ENCODE measurements at regions not wholly inside any gene's neighbourhood (a gene's known extent, or its start where the extent isn't known, plus 50 kb on each side); places are given as distances from the start of the nearest gene placed in this dataset.
"Not testable (repeated sequence)": the region's sequence is repeated elsewhere in the genome, so short reads cannot be mapped to it uniquely, and the experiment has no call there.

DNA sequence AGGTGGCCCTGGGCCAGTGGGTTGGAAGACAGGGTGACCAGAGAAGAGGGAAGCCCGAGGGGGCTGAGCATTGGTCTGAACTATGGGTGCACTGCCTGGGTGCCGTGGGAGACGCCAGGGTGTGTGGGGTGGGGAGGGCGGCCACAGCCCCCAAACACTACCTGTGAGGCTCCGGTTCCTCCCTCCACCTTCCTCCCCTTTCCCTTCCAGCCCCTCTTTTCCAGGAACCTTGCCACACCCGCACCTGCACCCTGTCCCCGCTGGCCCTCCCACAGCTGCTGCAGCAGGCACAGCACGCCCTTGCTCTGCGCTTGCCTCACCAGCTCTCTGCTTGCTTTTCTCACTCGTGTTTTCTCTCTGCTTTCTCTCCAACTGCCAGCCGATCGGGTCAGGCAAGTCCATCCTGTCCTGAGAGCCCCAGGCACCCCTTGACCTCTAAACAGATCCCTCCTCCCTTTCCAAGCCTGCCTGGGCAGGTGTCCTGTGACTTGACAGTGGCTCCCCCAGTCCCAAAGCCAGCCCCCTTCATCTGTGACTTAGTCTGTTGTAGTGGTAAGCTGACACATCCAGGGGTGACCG lies 193.7 kb downstream of the MSX2 start:
- TF ChIP-seq, protein P1, sequence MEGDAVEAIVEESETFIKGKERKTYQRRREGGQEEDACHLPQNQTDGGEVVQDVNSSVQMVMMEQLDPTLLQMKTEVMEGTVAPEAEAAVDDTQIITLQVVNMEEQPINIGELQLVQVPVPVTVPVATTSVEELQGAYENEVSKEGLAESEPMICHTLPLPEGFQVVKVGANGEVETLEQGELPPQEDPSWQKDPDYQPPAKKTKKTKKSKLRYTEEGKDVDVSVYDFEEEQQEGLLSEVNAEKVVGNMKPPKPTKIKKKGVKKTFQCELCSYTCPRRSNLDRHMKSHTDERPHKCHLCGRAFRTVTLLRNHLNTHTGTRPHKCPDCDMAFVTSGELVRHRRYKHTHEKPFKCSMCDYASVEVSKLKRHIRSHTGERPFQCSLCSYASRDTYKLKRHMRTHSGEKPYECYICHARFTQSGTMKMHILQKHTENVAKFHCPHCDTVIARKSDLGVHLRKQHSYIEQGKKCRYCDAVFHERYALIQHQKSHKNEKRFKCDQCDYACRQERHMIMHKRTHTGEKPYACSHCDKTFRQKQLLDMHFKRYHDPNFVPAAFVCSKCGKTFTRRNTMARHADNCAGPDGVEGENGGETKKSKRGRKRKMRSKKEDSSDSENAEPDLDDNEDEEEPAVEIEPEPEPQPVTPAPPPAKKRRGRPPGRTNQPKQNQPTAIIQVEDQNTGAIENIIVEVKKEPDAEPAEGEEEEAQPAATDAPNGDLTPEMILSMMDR (IDR thresholded peaks at IDR 0.05; ENCODE audit: extremely low read depth, insufficient read depth, missing control alignments), result no peak
- no peak for DNase-seq (ENCODE audit: low spot score)
- in situ Hi-C loops (cut with MboI; ENCODE audit: low pct_unique_long_range_greater_than_20kb, low sequenced_read_pairs, unreplicated experiment), result no loop called here

DNA sequence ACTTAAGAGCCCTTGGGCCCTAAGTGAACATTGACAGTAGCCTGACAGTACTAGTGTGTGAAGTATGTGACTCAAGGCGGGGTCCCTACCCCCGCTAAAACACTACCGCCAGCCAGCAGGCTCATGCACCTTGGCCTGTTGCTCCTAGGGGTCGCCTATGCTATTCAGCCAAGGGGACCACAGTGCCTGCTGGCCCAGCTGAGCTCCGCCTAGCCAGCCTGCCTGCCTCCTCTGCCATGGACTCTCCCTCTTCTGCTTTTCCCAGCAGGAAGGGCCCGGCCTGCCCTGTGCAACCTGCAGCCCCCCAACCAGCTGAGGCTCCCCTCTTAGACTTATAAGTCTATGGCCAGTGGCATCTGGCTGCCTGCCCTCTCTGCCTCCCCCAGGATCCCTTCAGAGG lies 193.1 kb downstream of the MSX2 start:
- in situ Hi-C loops (cut with MboI; ENCODE audit: low pct_unique_long_range_greater_than_20kb, low sequenced_read_pairs, unreplicated experiment), result not testable (repeated sequence)

DNA sequence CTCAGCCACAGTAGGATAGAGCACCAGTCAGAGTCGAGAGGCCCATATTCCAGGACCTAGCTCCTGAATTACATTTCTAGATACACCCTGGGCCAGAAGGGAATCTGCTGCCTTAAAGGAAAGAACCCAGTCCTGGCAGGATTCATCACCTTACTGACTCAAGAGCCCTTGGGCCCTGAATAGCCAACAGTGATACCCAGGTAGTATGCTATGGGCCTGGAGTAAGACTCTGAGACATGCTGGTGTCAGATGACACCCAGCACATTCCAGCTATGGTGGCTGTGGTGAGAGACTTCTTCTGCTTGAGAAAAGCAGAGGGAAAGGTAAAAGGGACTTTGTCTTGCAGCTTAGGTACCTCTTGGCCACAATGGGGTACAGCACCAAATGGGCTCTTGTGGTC lies 192.5 kb downstream of the MSX2 start:
- in situ Hi-C loops (cut with MboI; ENCODE audit: low pct_unique_long_range_greater_than_20kb, low sequenced_read_pairs, unreplicated experiment); DNase-seq (ENCODE audit: low spot score): not testable (repeated sequence)

More for the DNA sequence above, 193.1 kb downstream of the MSX2 start:
- DNase-seq (ENCODE audit: low spot score), result not testable (repeated sequence)

DNA sequence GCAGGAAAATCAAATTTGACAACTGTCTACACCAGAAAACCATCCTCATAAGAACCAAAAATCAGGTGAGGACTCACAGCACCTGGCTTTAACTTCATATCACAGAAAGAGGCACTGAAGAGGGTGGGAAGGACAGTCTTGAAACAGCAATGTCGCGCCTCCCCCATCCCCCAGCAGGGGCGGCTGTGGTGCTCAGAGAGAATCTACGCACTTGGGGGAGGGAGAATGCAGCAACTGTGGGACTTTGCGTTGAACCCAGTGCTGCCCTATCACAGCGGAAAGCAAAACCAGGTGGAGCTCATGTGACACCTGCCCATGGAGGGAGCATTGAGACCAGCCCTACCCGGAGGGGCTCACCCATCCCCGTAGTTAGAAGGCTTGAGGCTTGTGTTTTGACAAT lies 191.8 kb downstream of the MSX2 start:
- in situ Hi-C loops (cut with MboI; ENCODE audit: low pct_unique_long_range_greater_than_20kb, low sequenced_read_pairs, unreplicated experiment), result no loop called here
- DNase-seq (ENCODE audit: low spot score), result no peak
- TF ChIP-seq, protein P1 (IDR thresholded peaks at IDR 0.05; ENCODE audit: extremely low read depth, insufficient read depth, missing control alignments), result no peak

DNA sequence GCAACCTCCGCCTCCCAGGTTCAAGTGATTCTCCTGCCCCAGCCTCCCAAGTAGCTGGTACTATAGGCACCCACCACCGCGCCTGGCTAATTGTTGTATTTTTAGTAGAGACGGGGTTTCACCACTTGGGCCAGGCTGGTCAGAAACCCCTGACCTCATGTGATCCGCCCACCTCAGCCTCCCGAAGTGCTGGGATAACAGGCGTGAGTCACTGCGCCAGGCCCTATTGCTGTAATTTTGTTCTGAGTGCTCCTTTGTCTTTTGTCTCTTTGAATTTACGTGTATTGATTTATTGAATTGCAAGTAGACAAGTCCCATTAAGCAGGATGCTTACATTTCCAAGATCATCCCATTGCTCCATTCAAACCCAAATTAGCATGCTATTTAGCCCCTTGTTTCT lies 186.7 kb downstream of the MSX2 start:
- no peak for DNase-seq (ENCODE audit: low spot score)
- in situ Hi-C loops (cut with MboI; ENCODE audit: low pct_unique_long_range_greater_than_20kb, low sequenced_read_pairs, unreplicated experiment), result no loop called here
- TF ChIP-seq, protein P1 (IDR thresholded peaks at IDR 0.05; ENCODE audit: extremely low read depth, insufficient read depth, missing control alignments), result no peak

DNA sequence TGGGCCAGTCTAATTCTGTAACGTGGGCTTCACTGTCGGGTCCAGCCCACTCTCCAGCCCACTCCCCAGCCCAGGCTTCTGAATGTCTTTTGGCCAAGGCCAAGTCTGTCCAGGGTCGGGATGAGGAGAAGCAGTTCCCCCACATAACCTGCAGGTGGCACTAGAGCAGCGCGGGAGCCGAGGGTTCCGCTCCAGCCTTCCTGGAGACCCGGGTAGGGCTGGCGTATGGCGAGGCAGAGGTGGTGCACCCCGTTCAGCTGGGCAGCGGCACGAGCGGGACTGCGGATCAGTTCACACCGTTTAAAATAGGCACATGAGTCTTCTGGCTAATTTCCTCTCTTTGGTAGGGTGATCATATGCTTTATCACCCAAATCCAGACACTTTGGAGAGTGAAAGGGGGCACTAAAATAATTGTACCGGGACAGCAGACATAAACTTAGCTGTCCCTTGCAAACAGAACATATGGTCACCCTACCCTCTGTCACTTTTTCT lies 185.9 kb downstream of the MSX2 start:
- in situ Hi-C loops (cut with MboI; ENCODE audit: low pct_unique_long_range_greater_than_20kb, low sequenced_read_pairs, unreplicated experiment), result no loop called here
- TF ChIP-seq, protein P1 (IDR thresholded peaks at IDR 0.05; ENCODE audit: extremely low read depth, insufficient read depth, missing control alignments), result peak; percentile 97
- DNase-seq (ENCODE audit: low spot score), result peak; percentile 72

DNA sequence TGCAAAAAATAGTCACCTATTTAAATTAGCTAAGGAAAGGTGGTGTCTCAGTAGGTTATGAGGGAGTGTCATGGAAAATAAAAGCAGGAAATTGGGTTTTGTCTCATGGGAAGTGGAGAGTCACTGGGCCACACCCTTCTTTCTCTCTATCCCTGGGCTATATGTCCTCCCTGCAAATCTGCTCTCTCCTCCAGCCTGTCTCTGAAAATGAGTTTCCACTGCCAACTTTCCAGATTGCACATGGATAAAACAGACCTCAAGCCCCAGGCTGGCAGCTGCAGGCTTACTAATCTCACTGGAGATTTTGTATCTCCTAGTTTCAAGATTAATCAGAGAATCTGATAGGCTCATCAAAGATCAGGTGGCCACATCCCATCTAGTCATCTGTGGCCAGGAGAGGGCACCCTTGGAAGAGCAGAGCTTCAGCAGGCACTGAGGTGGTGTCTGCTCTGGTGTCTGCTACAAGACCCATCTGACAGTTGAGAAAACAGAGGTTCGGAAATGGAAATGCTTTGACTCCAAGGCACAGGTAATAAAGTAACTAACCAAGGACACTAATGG lies 178.9 kb downstream of the MSX2 start:
- TF ChIP-seq, protein P1 (IDR thresholded peaks at IDR 0.05; ENCODE audit: extremely low read depth, insufficient read depth, missing control alignments), result no peak
- in situ Hi-C loops (cut with MboI; ENCODE audit: low pct_unique_long_range_greater_than_20kb, low sequenced_read_pairs, unreplicated experiment), result no loop called here
- no peak for DNase-seq (ENCODE audit: low spot score)
